Endothelial cell of umbilical vein (primary cell): ENCODE measurements at regions not wholly inside any gene's neighbourhood (a gene's known extent, or its start where the extent isn't known, plus 50 kb on each side); places are given as distances from the start of the nearest gene placed in this dataset.
"Not testable (repeated sequence)": the region's sequence is repeated elsewhere in the genome, so short reads cannot be mapped to it uniquely, and the experiment has no call there.

Experiments used
- BruUV-seq: library from RNA; stranded (reverse); fragments of 400-500 nt; replicated peaks from 2 replicates; lab custom pipeline; 2021; lab: Mats Ljungman, UMichigan
- CTCF ChIA-PET: fragments of 300-600, 350-600 bp; sonication (Branson Sonifier 250); formaldehyde crosslinking; loops from one replicate; lab custom pipeline; 2021; ENCODE audit warnings: antibody characterized with exemption, inconsistent platforms; lab: Charles Lee
- POLR2A ChIA-PET: fragments of 300-600, 350-600 bp; sonication (Branson Sonifier 250); formaldehyde crosslinking; loops from one replicate; lab custom pipeline; 2021; ENCODE audit warnings: antibody characterized with exemption, inconsistent platforms; lab: Charles Lee
- DNase-seq: peaks from one replicate; pipeline ENCODE4 v3.0.0-alpha.2; 2011; ENCODE audit warnings: low read depth, low spot score
- FAIRE-seq: peaks from 2 replicates; lab custom pipeline; 2011; peaks lifted over from hg19 to GRCh38; lab: Jason Lieb, UNC
- H2AFZ ChIP-seq: 2 replicates; pipeline ENCODE4 v1.6.0; 2012; ENCODE audit warnings: low read depth, low read length, control low read depth, inconsistent platforms
- H3K27ac ChIP-seq: 2 replicates; pipeline ENCODE4 v1.5.1; 2011; ENCODE audit warnings: low read depth, mild to moderate bottlenecking, control low read depth, low read length, moderate library complexity; ENCODE audit not compliant: insufficient read depth
- H3K27me3 ChIP-seq, 2 experiments: 2 replicates each; pipeline versions ENCODE4 v1.6.0 to v1.6.1; 2011; ENCODE audit warnings: low read length in 2 of 2, mixed read lengths in 1 of 2; ENCODE audit not compliant: control insufficient read depth in 2 of 2, insufficient read depth in 2 of 2
- H3K36me3 ChIP-seq, 2 experiments: 2 replicates in 1 of 2; 3 replicates in 1 of 2; pipeline ENCODE4 v1.5.1; 2011; ENCODE audit warnings: low read length in 2 of 2, mild to moderate bottlenecking in 1 of 2, moderate library complexity in 1 of 2; ENCODE audit not compliant: control insufficient read depth in 2 of 2, insufficient read depth in 2 of 2; ENCODE audit errors: extremely low read depth in 1 of 2
- H3K4me1 ChIP-seq: 3 replicates; pipeline ENCODE4 v1.5.1; 2011; ENCODE audit warnings: mild to moderate bottlenecking, low read length; ENCODE audit not compliant: control insufficient read depth, insufficient read depth; ENCODE audit errors: extremely low read depth
- H3K4me2 ChIP-seq: 2 replicates; pipeline ENCODE4 v1.6.1; 2011; ENCODE audit warnings: low read length, control low read depth, mixed read lengths; ENCODE audit not compliant: insufficient read depth
- H3K4me3 ChIP-seq, 3 experiments: fragments of 200-600 bp in 1 of 3; sonication (generic), shearing (Covaris generic) in 1 of 3; replicated peaks in 1 of 3; 2 replicates each; pipeline ENCODE4 v1.5.1; 2011 to 2016; ENCODE audit warnings: control low read depth in 3 of 3, low read length in 3 of 3, mild to moderate bottlenecking in 2 of 3, inconsistent platforms in 1 of 3, low read depth in 1 of 3, moderate library complexity in 1 of 3; ENCODE audit not compliant: insufficient read depth in 1 of 3
- H3K79me2 ChIP-seq: 2 replicates; pipeline ENCODE4 v1.6.0; 2012; ENCODE audit warnings: low read length, inconsistent platforms; ENCODE audit not compliant: control insufficient read depth, insufficient read depth
- H3K9ac ChIP-seq: replicated peaks from 2 replicates; pipeline ENCODE3; 2011; ENCODE audit warnings: low read length, control low read depth; ENCODE audit not compliant: insufficient read depth; ENCODE audit errors: extremely low read depth
- H3K9me1 ChIP-seq: replicated peaks from 3 replicates; pipeline ENCODE4 v1.6.0; 2011; ENCODE audit warnings: mild to moderate bottlenecking, low read length; ENCODE audit not compliant: control insufficient read depth, insufficient read depth; ENCODE audit errors: extremely low read depth
- H3K9me3 ChIP-seq: replicated peaks from 2 replicates; pipeline ENCODE4 v1.5.1; 2012; ENCODE audit warnings: low read length, inconsistent platforms; ENCODE audit not compliant: control insufficient read depth, insufficient read depth
- H4K20me1 ChIP-seq: replicated peaks from 2 replicates; pipeline ENCODE3; 2011; ENCODE audit warnings: mild to moderate bottlenecking, low read length; ENCODE audit not compliant: control insufficient read depth, insufficient read depth; ENCODE audit errors: extremely low read depth
- EZH2 ChIP-seq: IDR thresholded peaks from 2 replicates; pipeline ENCODE4 v1.6.1; 2012; ENCODE audit warnings: borderline replicate concordance, low read depth, mild to moderate bottlenecking, moderate library complexity, low read length, inconsistent platforms; ENCODE audit not compliant: severe bottlenecking
- GATA2 ChIP-seq: IDR thresholded peaks from 2 replicates; pipeline ENCODE4 v1.7.0; 2011; ENCODE audit warnings: low read depth, mild to moderate bottlenecking, moderate library complexity, mixed read lengths, low read length; ENCODE audit not compliant: insufficient read length, insufficient read depth
- MYC ChIP-seq: IDR thresholded peaks from one replicate; pipeline ENCODE4 v1.6.1; 2011; ENCODE audit warnings: mild to moderate bottlenecking, low read depth, low read length
- dilution Hi-C: fragments of 300-500 bp; cut with MboI; formaldehyde crosslinking; loops from one replicate; pipeline ENCODE4 v1.15.0; 2019; ENCODE audit warnings: low sequenced_read_pairs; ENCODE audit not compliant: extremely low pct_ligation_motif_present
- intact Hi-C: fragments of 100-400 bp; cut with micrococcal nuclease; formaldehyde crosslinking; loops from one replicate; pipeline ENCODE4 v1.10.0; 2022

GRCh38 chr5:71929003-71929402 is 178.3 kb upstream of the MAP1B start:
- no peaks in the 10 kb centered on the region for H3K9me3 ChIP-seq
- no peak overlapping the region for H3K4me2 ChIP-seq
- no peaks in the 10 kb centered on the region for H3K27me3 ChIP-seq
- DNase-seq (no peak), FAIRE-seq (no peak)
- BruUV-seq, result no TSS peak
- no peak overlapping the region for H3K27ac ChIP-seq
- H4K20me1 ChIP-seq, result no peaks in the 10 kb centered on the region
- no peaks in the 10 kb centered on the region for H3K36me3 ChIP-seq
- TF ChIP-seq EZH2 (no peak), MYC (no peak), GATA2 (no peak)
- intact Hi-C loops, result loop anchor here (10.0 kb wide), 1 partner anchor 144 kb away; no protein-coding TSS in a partner anchor
- peaks cover 37% of the 10 kb centered on the region for H3K4me1 ChIP-seq
- H2AFZ ChIP-seq, result no peak overlapping the region
- no peak overlapping the region for H3K9ac ChIP-seq
- no peak overlapping the region for H3K4me3 ChIP-seq
- no peaks in the 10 kb centered on the region for H3K79me2 ChIP-seq
- ChIA-PET POLR2A (no interaction called here), CTCF (no interaction called here)
- H3K9me1 ChIP-seq, result peaks cover 4% of the 10 kb centered on the region
- dilution Hi-C loops, result no loop called here

GRCh38 chr5:71930554-71930953 is 176.7 kb upstream of the MAP1B start:
- DNase-seq, H3K9ac ChIP-seq, H3K27me3 ChIP-seq, intact Hi-C loops, dilution Hi-C loops, POLR2A ChIA-PET, CTCF ChIA-PET, H3K9me3 ChIP-seq, H3K4me3 ChIP-seq, H3K36me3 ChIP-seq, H3K9me1 ChIP-seq, H3K4me2 ChIP-seq, FAIRE-seq, BruUV-seq, H4K20me1 ChIP-seq, H3K27ac ChIP-seq, H3K79me2 ChIP-seq, H2AFZ ChIP-seq: not testable (repeated sequence)
- H3K4me1 ChIP-seq, result peaks cover 23% of the 10 kb centered on the region
